ENCODE measurements at regions not wholly inside any gene's neighbourhood (a gene's known extent, or its start where the extent isn't known, plus 50 kb on each side); places are given as distances from the start of the nearest gene placed in this dataset.

DNA sequence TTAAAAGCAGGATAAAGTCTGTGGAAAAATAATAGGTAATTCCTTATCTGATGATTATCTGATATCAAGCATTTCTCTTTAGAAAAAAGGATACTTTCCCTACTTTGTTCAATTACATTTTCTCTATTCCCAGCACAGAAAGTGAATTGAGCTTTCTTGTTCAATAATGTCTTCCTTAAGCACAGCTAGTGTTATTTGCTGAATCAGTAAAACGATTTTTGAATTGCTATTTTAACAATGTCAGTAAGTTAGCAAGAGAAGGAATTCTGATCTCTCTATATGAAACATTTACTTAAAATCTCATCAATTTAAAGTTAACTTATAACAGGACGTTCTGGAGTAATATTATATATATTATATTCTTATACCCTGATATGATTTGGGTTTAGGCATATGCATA is 337.2 kb upstream of the ANKRD30A start:
- DNase-seq: no peak

DNA sequence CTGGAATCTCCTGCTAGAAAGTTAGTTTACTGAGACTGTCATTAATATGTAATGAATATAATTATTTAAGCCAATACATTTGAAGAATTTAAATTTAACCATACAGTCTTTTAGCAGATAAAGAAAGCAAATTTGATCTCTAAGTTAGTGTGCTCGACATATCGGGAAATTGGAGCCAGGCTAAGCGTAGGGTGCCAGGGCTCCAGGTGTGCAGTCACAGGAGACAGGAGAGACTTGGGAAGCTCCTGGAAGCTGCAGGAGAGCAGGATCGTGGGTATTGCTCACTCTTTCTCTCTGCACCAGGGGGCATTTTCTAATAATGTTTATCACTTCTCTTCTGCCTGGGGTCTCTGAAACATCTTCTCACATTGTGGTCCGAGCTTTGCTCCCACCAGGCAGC is 342.0 kb upstream of the ANKRD30A start:
- H3K4me3 ChIP-seq (ENCODE audit: low read length): no peak overlapping the region
- H3K9ac ChIP-seq (ENCODE audit: low read length): no peak overlapping the region
- H4K20me1 ChIP-seq (ENCODE audit: insufficient read depth, low read length): no peaks in the 10 kb centered on the region
- H2AFZ ChIP-seq (ENCODE audit: low read length): no peak overlapping the region
- no peak overlapping the region for H3K4me2 ChIP-seq (ENCODE audit: low read depth, low read length)
- H3K27ac ChIP-seq (ENCODE audit: low read length): no peak overlapping the region
- H3K36me3 ChIP-seq (replicated peaks; ENCODE audit: insufficient read depth, low read length): no peaks in the 10 kb centered on the region
- H3K9me2 ChIP-seq (replicated peaks; ENCODE audit: insufficient read depth, low read length): no peaks in the 10 kb centered on the region
- DNase-seq: no peak
- H3K9me3 ChIP-seq (replicated peaks; ENCODE audit: insufficient read depth, low read length): no peaks in the 10 kb centered on the region
- H3K79me2 ChIP-seq (ENCODE audit: low read length): no peaks in the 10 kb centered on the region
- no peaks in the 10 kb centered on the region for H3K4me1 ChIP-seq (ENCODE audit: low read length)
- no peaks in the 10 kb centered on the region for H3F3A ChIP-seq (ENCODE audit: insufficient read depth, low read length)
- no peaks in the 10 kb centered on the region for H3K27me3 ChIP-seq (replicated peaks; ENCODE audit: insufficient read depth, low read length)
- no peak for TF ChIP-seq EZH2 (optimal IDR thresholded peaks at IDR 0.05; ENCODE audit: low read depth, low read length)
- TF ChIP-seq, protein P1, sequence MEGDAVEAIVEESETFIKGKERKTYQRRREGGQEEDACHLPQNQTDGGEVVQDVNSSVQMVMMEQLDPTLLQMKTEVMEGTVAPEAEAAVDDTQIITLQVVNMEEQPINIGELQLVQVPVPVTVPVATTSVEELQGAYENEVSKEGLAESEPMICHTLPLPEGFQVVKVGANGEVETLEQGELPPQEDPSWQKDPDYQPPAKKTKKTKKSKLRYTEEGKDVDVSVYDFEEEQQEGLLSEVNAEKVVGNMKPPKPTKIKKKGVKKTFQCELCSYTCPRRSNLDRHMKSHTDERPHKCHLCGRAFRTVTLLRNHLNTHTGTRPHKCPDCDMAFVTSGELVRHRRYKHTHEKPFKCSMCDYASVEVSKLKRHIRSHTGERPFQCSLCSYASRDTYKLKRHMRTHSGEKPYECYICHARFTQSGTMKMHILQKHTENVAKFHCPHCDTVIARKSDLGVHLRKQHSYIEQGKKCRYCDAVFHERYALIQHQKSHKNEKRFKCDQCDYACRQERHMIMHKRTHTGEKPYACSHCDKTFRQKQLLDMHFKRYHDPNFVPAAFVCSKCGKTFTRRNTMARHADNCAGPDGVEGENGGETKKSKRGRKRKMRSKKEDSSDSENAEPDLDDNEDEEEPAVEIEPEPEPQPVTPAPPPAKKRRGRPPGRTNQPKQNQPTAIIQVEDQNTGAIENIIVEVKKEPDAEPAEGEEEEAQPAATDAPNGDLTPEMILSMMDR (IDR thresholded peaks at IDR 0.05; ENCODE audit: low read length): no peak
- TF ChIP-seq EZH2phosphoT487 (IDR thresholded peaks at IDR 0.05; ENCODE audit: low read length): no peak

More for the DNA sequence above, 337.2 kb upstream of the ANKRD30A start:
- TF ChIP-seq EZH2phosphoT487 (IDR thresholded peaks at IDR 0.05; ENCODE audit: low read length): no peak
- H3K9ac ChIP-seq (ENCODE audit: low read length): no peak overlapping the region
- H3K79me2 ChIP-seq (ENCODE audit: low read length): no peaks in the 10 kb centered on the region
- no peaks in the 10 kb centered on the region for H3F3A ChIP-seq (ENCODE audit: insufficient read depth, low read length)
- H3K27ac ChIP-seq (ENCODE audit: low read length): no peak overlapping the region
- no peak overlapping the region for H2AFZ ChIP-seq (ENCODE audit: low read length)
- no peaks in the 10 kb centered on the region for H3K36me3 ChIP-seq (replicated peaks; ENCODE audit: insufficient read depth, low read length)
- H3K9me3 ChIP-seq (replicated peaks; ENCODE audit: insufficient read depth, low read length): no peaks in the 10 kb centered on the region
- no peak overlapping the region for H3K4me2 ChIP-seq (ENCODE audit: low read depth, low read length)
- no peaks in the 10 kb centered on the region for H3K4me1 ChIP-seq (ENCODE audit: low read length)
- H3K4me3 ChIP-seq (ENCODE audit: low read length): no peak overlapping the region
- H3K27me3 ChIP-seq (replicated peaks; ENCODE audit: insufficient read depth, low read length): no peaks in the 10 kb centered on the region
- no peaks in the 10 kb centered on the region for H4K20me1 ChIP-seq (ENCODE audit: insufficient read depth, low read length)
- no peaks in the 10 kb centered on the region for H3K9me2 ChIP-seq (replicated peaks; ENCODE audit: insufficient read depth, low read length)

DNA sequence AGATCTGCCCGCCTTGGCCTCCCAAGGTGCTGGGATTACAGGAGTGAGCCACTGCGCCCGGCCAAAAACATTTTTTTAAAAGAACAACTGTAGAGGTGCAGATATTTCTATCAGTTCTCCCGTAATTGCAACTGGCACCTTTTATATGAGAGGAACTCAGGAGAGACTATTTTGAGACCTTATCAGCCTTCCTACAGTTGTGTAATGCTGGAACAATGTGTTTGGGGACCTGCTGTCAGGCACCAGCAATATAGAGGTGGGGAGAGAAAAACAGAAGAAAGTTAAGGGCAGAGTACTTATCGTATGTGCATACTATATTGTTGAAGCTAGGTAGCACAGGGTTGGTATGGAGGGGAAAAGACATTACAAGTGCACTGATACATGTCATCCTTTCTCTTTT is 343.8 kb upstream of the ANKRD30A start:
- Histone ChIP-seq H3K4me2 (ENCODE audit: low read depth, low read length) (no peak overlapping the region), H4K20me1 (ENCODE audit: insufficient read depth, low read length) (no peaks in the 10 kb centered on the region), H3K9me3 (replicated peaks; ENCODE audit: insufficient read depth, low read length) (no peaks in the 10 kb centered on the region), H2AFZ (ENCODE audit: low read length) (no peak overlapping the region), H3K27me3 (replicated peaks; ENCODE audit: insufficient read depth, low read length) (no peaks in the 10 kb centered on the region), H3K4me3 (ENCODE audit: low read length) (no peak overlapping the region), H3K9ac (ENCODE audit: low read length) (no peak overlapping the region), H3K79me2 (ENCODE audit: low read length) (no peaks in the 10 kb centered on the region), H3K27ac (ENCODE audit: low read length) (no peak overlapping the region), H3F3A (ENCODE audit: insufficient read depth, low read length) (no peaks in the 10 kb centered on the region), H3K36me3 (replicated peaks; ENCODE audit: insufficient read depth, low read length) (no peaks in the 10 kb centered on the region), H3K9me2 (replicated peaks; ENCODE audit: insufficient read depth, low read length) (no peaks in the 10 kb centered on the region), H3K4me1 (ENCODE audit: low read length) (no peaks in the 10 kb centered on the region)
- DNase-seq: no peak
- TF ChIP-seq EZH2phosphoT487 (IDR thresholded peaks at IDR 0.05; ENCODE audit: low read length) (no peak), EZH2 (optimal IDR thresholded peaks at IDR 0.05; ENCODE audit: low read depth, low read length) (no peak)
- TF ChIP-seq, protein P1 (IDR thresholded peaks at IDR 0.05; ENCODE audit: low read length): no peak

DNA sequence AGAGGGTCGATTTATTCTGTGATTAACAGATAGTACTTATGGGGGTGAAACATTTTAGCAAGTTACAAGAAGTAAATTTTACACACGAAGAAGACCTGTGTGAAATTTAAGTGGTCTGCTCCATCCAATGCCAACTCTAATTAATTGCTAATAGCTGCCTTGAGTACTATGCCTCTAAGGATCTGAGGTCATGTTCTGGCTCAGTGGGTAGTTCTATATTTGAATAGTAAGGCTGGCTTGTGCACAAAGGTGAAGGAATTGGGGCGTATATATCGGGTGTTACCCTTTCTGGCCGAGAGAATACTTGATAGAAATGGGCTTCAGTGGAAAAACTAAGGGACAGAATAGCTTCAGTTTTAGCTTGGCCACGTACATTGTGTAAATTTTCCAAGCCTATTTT is 345.2 kb upstream of the ANKRD30A start:
- TF ChIP-seq, protein P1 (IDR thresholded peaks at IDR 0.05; ENCODE audit: low read length): no peak
- TF ChIP-seq EZH2 (optimal IDR thresholded peaks at IDR 0.05; ENCODE audit: low read depth, low read length) (no peak), EZH2phosphoT487 (IDR thresholded peaks at IDR 0.05; ENCODE audit: low read length) (no peak)
- no peaks in the 10 kb centered on the region for H3K4me1 ChIP-seq (ENCODE audit: low read length)
- no peak overlapping the region for H3K27ac ChIP-seq (ENCODE audit: low read length)
- H2AFZ ChIP-seq (ENCODE audit: low read length): no peak overlapping the region
- H4K20me1 ChIP-seq (ENCODE audit: insufficient read depth, low read length): no peaks in the 10 kb centered on the region
- H3K79me2 ChIP-seq (ENCODE audit: low read length): no peaks in the 10 kb centered on the region
- H3K9me2 ChIP-seq (replicated peaks; ENCODE audit: insufficient read depth, low read length): no peaks in the 10 kb centered on the region
- H3K36me3 ChIP-seq (replicated peaks; ENCODE audit: insufficient read depth, low read length): no peaks in the 10 kb centered on the region
- no peaks in the 10 kb centered on the region for H3F3A ChIP-seq (ENCODE audit: insufficient read depth, low read length)
- no peak for DNase-seq
- H3K4me2 ChIP-seq (ENCODE audit: low read depth, low read length): no peak overlapping the region
- no peaks in the 10 kb centered on the region for H3K27me3 ChIP-seq (replicated peaks; ENCODE audit: insufficient read depth, low read length)
- no peak overlapping the region for H3K4me3 ChIP-seq (ENCODE audit: low read length)
- no peaks in the 10 kb centered on the region for H3K9me3 ChIP-seq (replicated peaks; ENCODE audit: insufficient read depth, low read length)
- no peak overlapping the region for H3K9ac ChIP-seq (ENCODE audit: low read length)

Data from MM.1S (cell line).